ENCODE measurements at regions not wholly inside any gene's neighbourhood (a gene's known extent, or its start where the extent isn't known, plus 50 kb on each side); places are given as distances from the start of the nearest gene placed in this dataset.
"Not testable (repeated sequence)": the region's sequence is repeated elsewhere in the genome, so short reads cannot be mapped to it uniquely, and the experiment has no call there.

- DNase-seq (ENCODE audit: low spot score): not testable (repeated sequence)
Observed at GRCh38 chr18:15061289-15061896, 313.4 kb downstream of the ANKRD30B start.

GRCh38 chr18:15066434-15066833 lies 318.5 kb downstream of the ANKRD30B start:
- not testable (repeated sequence) for DNase-seq (ENCODE audit: low spot score)

DNA sequence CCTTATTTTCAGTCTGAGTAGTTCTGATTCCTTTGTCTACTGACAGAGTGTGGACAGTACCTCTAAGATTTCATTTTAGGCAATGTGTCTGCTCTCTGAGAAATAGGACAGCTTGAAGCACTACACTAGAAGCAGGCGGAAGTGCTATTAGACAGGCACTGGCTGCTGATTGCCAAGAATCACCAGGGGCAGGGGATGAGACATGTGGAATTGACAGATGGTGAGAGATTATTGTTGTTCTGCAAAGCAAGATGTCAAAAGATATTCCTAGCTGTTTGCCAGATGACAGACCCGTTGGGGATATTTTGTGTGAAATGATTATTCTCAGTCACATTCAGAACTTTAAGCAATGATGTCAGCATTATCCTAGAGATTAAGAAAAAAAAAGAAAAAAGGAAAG lies 323.3 kb downstream of the ANKRD30B start:
- not testable (repeated sequence) for DNase-seq (ENCODE audit: low spot score)
